SK-N-SH (cell line): ENCODE measurements at regions not wholly inside any gene's neighbourhood (a gene's known extent, or its start where the extent isn't known, plus 50 kb on each side); places are given as distances from the start of the nearest gene placed in this dataset.
A peak's percentile ranks its signal among the peaks of the same experiment; 100 is the strongest.

Experiments used
- CTCF ChIA-PET: fragments of 300-600, 350-600 bp; formaldehyde crosslinking; extraction: SDS; loops from one replicate; lab custom pipeline; 2021; lab: Yijun Ruan, JAX
- POLR2A ChIA-PET: fragments of 350-600 bp; sonication (Branson Sonifier 250); formaldehyde crosslinking; extraction: SDS; loops from one replicate; lab custom pipeline; 2020; ENCODE audit warnings: antibody characterized with exemption, inconsistent platforms; lab: Yijun Ruan, JAX
- DNase-seq: peaks from one replicate; pipeline ENCODE4 v3.0.0; 2012
- H2AFZ ChIP-seq: fragments of 200-600 bp; sonication (generic); 2 replicates; pipeline ENCODE4 v1.8.1; 2016; ENCODE audit warnings: antibody characterized with exemption, mild to moderate bottlenecking, low read depth
- H3F3A ChIP-seq: fragments of 200-600 bp; sonication (generic); replicated peaks from 2 replicates; pipeline ENCODE3; 2016; ENCODE audit warnings: antibody characterized with exemption, mild to moderate bottlenecking; ENCODE audit not compliant: insufficient read depth
- H3K27ac ChIP-seq, 2 experiments: fragments of 200-500 bp in 1 of 2; fragments of 200-600 bp in 1 of 2; sonication (Bioruptor generic) in 1 of 2; sonication (generic), shearing (Covaris generic) in 1 of 2; 2 replicates each; pipeline versions ENCODE4 v1.5.1 to v1.6.1; 2014 to 2016; ENCODE audit warnings: low read depth in 2 of 2, inconsistent platforms in 1 of 2, low read length in 1 of 2, mild to moderate bottlenecking in 1 of 2, mixed read lengths in 1 of 2
- H3K27me3 ChIP-seq: fragments of 200-600 bp; sonication (generic), shearing (Covaris generic); 2 replicates; pipeline ENCODE4 v1.6.1; 2016; ENCODE audit warnings: mixed run types; ENCODE audit not compliant: insufficient read depth
- H3K36me3 ChIP-seq, 2 experiments: fragments of 200-500 bp in 1 of 2; fragments of 200-600 bp in 1 of 2; sonication (Bioruptor generic) in 1 of 2; sonication (generic) in 1 of 2; replicated peaks in 1 of 2; 2 replicates each; pipeline versions ENCODE3 to v1.5.1; 2014 to 2016; ENCODE audit warnings: low read length in 1 of 2, mild to moderate bottlenecking in 1 of 2; ENCODE audit not compliant: insufficient read depth in 2 of 2, control insufficient read depth in 1 of 2
- H3K4me1 ChIP-seq, 2 experiments: fragments of 200-500 bp in 1 of 2; fragments of 200-600 bp in 1 of 2; sonication (Bioruptor generic) in 1 of 2; sonication (generic), shearing (Covaris generic) in 1 of 2; 2 replicates each; pipeline versions ENCODE4 v1.5.1 to v1.6.1; 2014 to 2016; ENCODE audit warnings: low read depth in 1 of 2, low read length in 1 of 2, mixed run types in 1 of 2; ENCODE audit not compliant: insufficient read depth in 2 of 2, control insufficient read depth in 1 of 2
- H3K4me2 ChIP-seq: fragments of 200-600 bp; sonication (generic), shearing (Covaris generic); 2 replicates; pipeline ENCODE4 v1.6.1; 2017; ENCODE audit warnings: mixed run types
- H3K4me3 ChIP-seq, 2 experiments: fragments of 200-500 bp in 1 of 2; fragments of 200-600 bp in 1 of 2; sonication (Bioruptor generic) in 1 of 2; sonication (generic), shearing (Covaris generic) in 1 of 2; 2 replicates each; pipeline versions ENCODE4 v1.5.1 to v1.8.1; 2014 to 2016; ENCODE audit warnings: low read depth in 2 of 2, inconsistent platforms in 1 of 2, low read length in 1 of 2, mild to moderate bottlenecking in 1 of 2, mixed read lengths in 1 of 2, moderate library complexity in 1 of 2
- H3K79me2 ChIP-seq: fragments of 200-600 bp; sonication (generic); 2 replicates; pipeline ENCODE4 v1.8.1; 2017; ENCODE audit warnings: mild to moderate bottlenecking; ENCODE audit not compliant: insufficient read depth
- H3K9ac ChIP-seq: fragments of 200-600 bp; sonication (generic); 2 replicates; pipeline ENCODE4 v1.6.1; 2017; ENCODE audit warnings: mixed run types
- H3K9me2 ChIP-seq: fragments of 200-600 bp; sonication (generic); 2 replicates; pipeline ENCODE4 v1.6.1; 2017; ENCODE audit warnings: mixed run types
- H3K9me3 ChIP-seq: fragments of 200-600 bp; sonication (generic); 2 replicates; pipeline ENCODE4 v1.6.1; 2017; ENCODE audit warnings: mixed run types, mild to moderate bottlenecking, moderate library complexity
- H4K20me1 ChIP-seq: fragments of 200-600 bp; sonication (generic); 2 replicates; pipeline ENCODE4 v1.6.1; 2017; ENCODE audit warnings: mild to moderate bottlenecking, mixed run types; ENCODE audit not compliant: insufficient read depth
- CHD2 ChIP-seq: fragments of 150-350 bp; IDR thresholded peaks from 2 replicates; pipeline ENCODE4 v1.6.1; 2018; ENCODE audit warnings: low read length; ENCODE audit not compliant: partially characterized antibody
- ELF1 ChIP-seq: IDR thresholded peaks from 2 replicates; pipeline ENCODE4 v1.4.0; 2012
- EP300 ChIP-seq, 2 experiments: IDR thresholded peaks; 2 replicates each; pipeline versions ENCODE4 v1.4.0 to v1.6.1; 2012; ENCODE audit warnings: borderline replicate concordance in 1 of 2, low read depth in 1 of 2, low read length in 1 of 2
- EZH2phosphoT487 ChIP-seq: fragments of 200-600 bp; sonication (generic); IDR thresholded peaks from 2 replicates; pipeline ENCODE4 v1.6.1; 2017; ENCODE audit warnings: low read depth, mixed run types, mild to moderate bottlenecking, antibody characterized with exemption, moderate library complexity, borderline replicate concordance
- FOSL2 ChIP-seq: IDR thresholded peaks from 2 replicates; pipeline ENCODE4 v1.4.0; 2012; ENCODE audit warnings: low read depth, mild to moderate bottlenecking, moderate library complexity, borderline replicate concordance
- FOXJ3 ChIP-seq: sonication (generic); formaldehyde crosslinking; IDR thresholded peaks from 2 replicates; pipeline ENCODE4 v1.5.1; 2020; ENCODE audit warnings: mild to moderate bottlenecking, missing genetic modification reagents
- FOXM1 ChIP-seq: IDR thresholded peaks from 2 replicates; pipeline ENCODE4 v1.4.0; 2012; ENCODE audit warnings: low read depth, mild to moderate bottlenecking
- GABPA ChIP-seq: IDR thresholded peaks from 2 replicates; pipeline ENCODE4 v1.4.0; 2012; ENCODE audit warnings: low read depth, mild to moderate bottlenecking
- GATA2 ChIP-seq: sonication (generic); formaldehyde crosslinking; IDR thresholded peaks from 2 replicates; pipeline ENCODE4 v1.5.0; 2020; ENCODE audit warnings: mild to moderate bottlenecking, missing genetic modification reagents
- IRF3 ChIP-seq: fragments of 150-350 bp; IDR thresholded peaks from 2 replicates; pipeline ENCODE4 v1.6.1; 2016; ENCODE audit warnings: mild to moderate bottlenecking, low read depth, low read length
- MAX ChIP-seq: IDR thresholded peaks from 2 replicates; pipeline ENCODE4 v1.4.0; 2012; ENCODE audit warnings: low read depth
- MEF2A ChIP-seq: IDR thresholded peaks from 2 replicates; pipeline ENCODE4 v1.4.0; 2012; ENCODE audit warnings: low read depth, borderline replicate concordance
- MXI1 ChIP-seq: IDR thresholded peaks from 2 replicates; pipeline ENCODE4 v1.6.1; 2012; ENCODE audit warnings: mild to moderate bottlenecking, low read depth, low read length, improper control_type of control experiment
- NFIC ChIP-seq: IDR thresholded peaks from 2 replicates; pipeline ENCODE4 v1.4.0; 2012; ENCODE audit warnings: borderline replicate concordance
- NRF1 ChIP-seq: IDR thresholded peaks from 2 replicates; pipeline ENCODE4 v1.6.1; 2012; ENCODE audit warnings: low read depth, mild to moderate bottlenecking, low read length
- PBX3 ChIP-seq: IDR thresholded peaks from 2 replicates; pipeline ENCODE4; 2012
- POLR2AphosphoS5 ChIP-seq: IDR thresholded peaks from 2 replicates; pipeline ENCODE4 v1.6.1; 2012; ENCODE audit warnings: low read depth, low read length
- RAD21 ChIP-seq: IDR thresholded peaks from 2 replicates; pipeline ENCODE4 v1.6.1; 2012; ENCODE audit warnings: mild to moderate bottlenecking, low read length
- RCOR1 ChIP-seq: fragments of 150-350 bp; IDR thresholded peaks from 2 replicates; pipeline ENCODE4 v1.6.1; 2017; ENCODE audit warnings: antibody characterized with exemption, low read length
- REST ChIP-seq: IDR thresholded peaks from 2 replicates; pipeline ENCODE4 v1.6.1; 2012; ENCODE audit warnings: mild to moderate bottlenecking, low read depth, low read length, moderate library complexity
- RFX5 ChIP-seq: IDR thresholded peaks from 2 replicates; pipeline ENCODE4 v1.6.1; 2012; ENCODE audit warnings: mild to moderate bottlenecking, improper control_type of control experiment, low read length
- RXRA ChIP-seq: IDR thresholded peaks from 2 replicates; pipeline ENCODE4 v1.4.0; 2012; ENCODE audit warnings: low read depth, mild to moderate bottlenecking, borderline replicate concordance
- SMC3 ChIP-seq: IDR thresholded peaks from 2 replicates; pipeline ENCODE4 v1.6.1; 2012; ENCODE audit warnings: low read depth, low read length, improper control_type of control experiment
- TAF1 ChIP-seq: IDR thresholded peaks from 2 replicates; pipeline ENCODE4 v1.6.1; 2012; ENCODE audit warnings: low read depth, mild to moderate bottlenecking, low read length, moderate library complexity, borderline replicate concordance
- TCF12 ChIP-seq: IDR thresholded peaks from 2 replicates; pipeline ENCODE4 v1.4.0; 2012
- TEAD4 ChIP-seq: IDR thresholded peaks from 2 replicates; pipeline ENCODE4 v1.4.0; 2012; ENCODE audit warnings: mild to moderate bottlenecking, borderline replicate concordance; ENCODE audit not compliant: insufficient read depth
- USF1 ChIP-seq: IDR thresholded peaks from 2 replicates; pipeline ENCODE4 v1.4.0; 2012; ENCODE audit warnings: low read depth, borderline replicate concordance
- USF2 ChIP-seq: fragments of 150-350 bp; IDR thresholded peaks from 2 replicates; pipeline ENCODE4 v1.6.1; 2017; ENCODE audit warnings: antibody characterized with exemption, low read length, low read depth, borderline replicate concordance

GRCh38 chr9:78973907-78974306 lies 597.9 kb upstream of the TLE4 start:
- Histone ChIP-seq H3K27ac (no peak overlapping the region), H3K4me1 (no peaks in the 10 kb centered on the region), H3K4me2 (no peak overlapping the region), H3K4me3 (no peak overlapping the region), H3K27me3 (no peaks in the 10 kb centered on the region), H3K9me2 (no peaks in the 10 kb centered on the region), H3K9me3 (no peaks in the 10 kb centered on the region), H4K20me1 (no peaks in the 10 kb centered on the region), H3K36me3 (no peaks in the 10 kb centered on the region), H2AFZ (no peak overlapping the region), H3F3A (no peaks in the 10 kb centered on the region), H3K9ac (no peak overlapping the region), H3K79me2 (no peaks in the 10 kb centered on the region)
- no peak for DNase-seq
- ChIA-PET POLR2A (no interaction called here), CTCF (no interaction called here)
- TF ChIP-seq MEF2A (no peak), FOXM1 (no peak), MXI1 (no peak), IRF3 (no peak), TEAD4 (0 out of 2 replicates have a peak, but pooled peaks have one; percentile 14), POLR2AphosphoS5 (no peak), RXRA (no peak), FOSL2 (peak; percentile 44; the same call in 1 of the 2 replicates), GABPA (no peak), TAF1 (no peak), RCOR1 (no peak), RFX5 (no peak), REST (no peak), NRF1 (no peak), NFIC (peak; percentile 39), PBX3 (peak; percentile 55; the same call in 1 of the 2 replicates), ELF1 (no peak), USF1 (no peak), MAX (no peak), USF2 (no peak), EZH2phosphoT487 (no peak), EP300 (IDR thresholded peaks at IDR 0.05; ENCODE audit: borderline replicate concordance in 1 of 2, low read depth in 1 of 2, low read length in 1 of 2) (no peak), CHD2 (no peak), RAD21 (no peak), FOXJ3 (CRISPR knock-in tag) (no peak), SMC3 (no peak), GATA2 (CRISPR knock-in tag) (no peak), TCF12 (peak; percentile 34)
